ENCODE measurements at regions not wholly inside any gene's neighbourhood (a gene's known extent, or its start where the extent isn't known, plus 50 kb on each side); places are given as distances from the start of the nearest gene placed in this dataset.

DNA sequence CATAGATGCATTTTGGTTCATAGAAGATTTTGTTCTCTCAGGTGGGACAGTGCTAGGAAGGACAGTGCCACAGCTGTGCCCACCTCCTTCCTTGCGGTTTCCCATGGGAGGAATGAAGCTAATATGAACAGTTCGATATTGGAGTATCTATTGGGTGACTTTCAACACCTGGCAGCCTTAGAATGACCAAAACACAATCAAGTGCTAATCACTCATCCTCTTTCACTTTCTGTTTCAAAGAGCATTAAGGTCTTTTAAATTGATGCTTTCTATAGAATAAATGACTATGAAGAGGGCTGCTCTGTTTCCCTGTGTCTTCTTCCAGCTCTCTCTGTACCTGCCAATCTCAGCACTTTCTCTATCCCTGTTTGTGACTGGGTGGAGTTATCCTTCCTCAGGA, 784.0 kb downstream of the MRPL39 start:
- TF ChIP-seq CTCF (IDR thresholded peaks at IDR 0.05; ENCODE audit: insufficient read depth, low read depth, low read length) (no peak), EZH2 (IDR thresholded peaks at IDR 0.05; ENCODE audit: insufficient read depth, low read length) (no peak)

All from astrocyte (in vitro differentiated cells and primary cell).